ENCODE measurements at regions not wholly inside any gene's neighbourhood (a gene's known extent, or its start where the extent isn't known, plus 50 kb on each side); places are given as distances from the start of the nearest gene placed in this dataset.

DNA sequence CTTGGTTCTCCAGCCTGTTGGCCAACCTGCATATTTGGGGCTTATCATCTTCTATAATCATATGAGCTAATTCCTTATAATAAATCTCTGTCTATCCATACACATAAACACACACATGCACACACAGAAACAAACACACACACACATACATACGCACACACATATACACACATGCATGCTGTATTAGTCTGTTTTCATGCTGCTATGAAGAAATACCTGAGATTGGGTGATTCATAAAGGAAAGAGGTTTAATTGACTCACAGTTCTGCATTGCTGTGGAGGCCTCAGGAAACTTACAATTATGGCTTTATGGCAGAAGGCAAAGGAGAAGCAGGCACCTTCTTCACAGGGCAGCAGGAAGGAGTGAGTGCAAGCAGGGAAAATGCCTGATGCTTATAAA is 707.4 kb upstream of the CDH2 start:
- no peaks in the 10 kb centered on the region for H3K4me1 Mint-ChIP-seq
- no peak overlapping the region for H3K27ac Mint-ChIP-seq
- H3K9me3 Mint-ChIP-seq = peaks cover 2% of the 10 kb centered on the region
- no peak overlapping the region for H3K4me3 Mint-ChIP-seq
- H3K27me3 Mint-ChIP-seq = no peaks in the 10 kb centered on the region
- H3K36me3 Mint-ChIP-seq = no peaks in the 10 kb centered on the region
- ATAC-seq = no peak

DNA sequence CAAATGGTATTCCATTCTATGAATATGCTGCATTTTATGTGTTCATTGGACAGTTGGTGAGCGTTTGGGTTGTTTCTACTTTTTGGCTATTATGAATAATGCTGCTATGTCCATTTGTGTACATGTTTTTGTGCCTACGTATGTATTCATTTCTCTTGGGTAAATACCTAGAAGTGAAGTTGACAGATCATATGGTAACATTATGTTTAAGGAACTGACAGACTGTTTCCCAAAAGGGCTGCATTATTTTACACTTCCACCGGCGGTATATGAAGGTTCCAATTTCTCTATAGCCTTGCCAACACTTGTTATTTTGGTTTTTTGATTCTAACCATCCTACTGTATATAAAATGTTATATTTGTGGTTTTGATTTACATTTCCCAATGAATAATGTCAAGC is 703.9 kb upstream of the CDH2 start:
- H3K36me3 Mint-ChIP-seq = no peaks in the 10 kb centered on the region
- no peak for ATAC-seq
- H3K4me1 Mint-ChIP-seq = no peaks in the 10 kb centered on the region
- peaks cover 2% of the 10 kb centered on the region for H3K9me3 Mint-ChIP-seq
- no peak overlapping the region for H3K4me3 Mint-ChIP-seq
- H3K27me3 Mint-ChIP-seq = no peaks in the 10 kb centered on the region
- H3K27ac Mint-ChIP-seq = no peak overlapping the region

DNA sequence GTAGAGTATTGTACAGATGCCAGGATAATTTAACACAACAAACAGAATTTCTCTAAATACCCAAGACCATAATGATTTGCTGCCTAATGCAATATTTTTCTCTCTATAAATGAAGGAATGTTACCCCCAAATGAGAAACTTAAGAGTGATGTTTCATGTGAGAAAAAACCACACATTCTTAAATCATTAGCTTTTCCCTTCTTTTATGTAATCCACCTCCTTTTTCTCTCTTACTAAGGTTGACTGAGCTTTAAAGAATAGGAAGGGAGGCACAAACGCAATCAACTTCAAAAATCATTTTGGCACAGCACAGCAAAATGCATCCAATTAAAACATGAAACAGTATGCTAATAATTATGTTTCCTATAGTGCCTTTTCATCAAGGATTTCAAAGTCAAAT is 698.1 kb upstream of the CDH2 start:
- Mint-ChIP-seq H3K27ac (no peak overlapping the region), H3K9me3 (peaks cover 5% of the 10 kb centered on the region), H3K36me3 (no peaks in the 10 kb centered on the region), H3K4me1 (no peaks in the 10 kb centered on the region), H3K4me3 (no peak overlapping the region), H3K27me3 (no peaks in the 10 kb centered on the region)
- ATAC-seq = no peak

DNA sequence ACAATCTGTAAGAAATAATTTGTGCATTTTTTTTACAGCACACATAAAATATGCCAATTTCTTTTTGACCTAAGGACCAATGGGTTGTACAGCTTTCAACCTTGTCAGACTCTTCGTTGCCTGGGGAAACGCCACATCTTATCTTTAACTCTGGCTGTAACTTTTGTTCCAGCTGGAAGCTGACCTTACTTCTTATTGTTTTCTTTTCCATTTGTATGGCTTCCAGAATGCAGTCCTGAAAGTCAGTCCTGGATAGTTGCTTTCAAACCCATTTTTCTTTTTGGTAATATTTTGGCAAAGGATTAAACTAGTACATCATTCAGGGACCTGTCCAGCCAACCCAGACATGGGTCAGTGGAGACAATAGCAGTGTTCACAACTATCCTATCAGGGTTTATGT is 686.5 kb upstream of the CDH2 start:
- no peaks in the 10 kb centered on the region for H3K36me3 Mint-ChIP-seq
- no peak overlapping the region for H3K4me3 Mint-ChIP-seq
- no peaks in the 10 kb centered on the region for H3K4me1 Mint-ChIP-seq
- no peaks in the 10 kb centered on the region for H3K27me3 Mint-ChIP-seq
- no peak overlapping the region for H3K27ac Mint-ChIP-seq
- ATAC-seq = no peak
- peaks cover 8% of the 10 kb centered on the region for H3K9me3 Mint-ChIP-seq

DNA sequence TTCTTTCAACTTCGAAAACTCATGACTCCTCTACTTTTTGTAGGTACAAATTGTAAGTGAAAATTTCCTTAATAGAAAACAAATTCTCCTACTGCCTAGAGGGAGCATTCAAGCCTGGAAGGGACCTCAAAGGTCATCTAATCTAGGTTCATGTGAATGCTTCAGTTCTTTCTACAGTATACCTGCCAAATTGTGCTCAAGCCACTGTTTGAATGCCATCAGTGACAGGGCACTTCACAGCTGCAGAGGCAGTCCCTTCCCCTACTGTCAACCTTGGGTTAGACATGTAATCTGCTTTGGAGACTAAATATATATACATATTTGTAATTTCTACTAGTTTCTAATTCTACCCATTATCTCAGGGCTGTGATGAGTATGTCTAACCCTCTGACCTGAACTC is 681.3 kb upstream of the CDH2 start:
- Mint-ChIP-seq H3K36me3 (no peaks in the 10 kb centered on the region), H3K27me3 (no peaks in the 10 kb centered on the region), H3K27ac (no peak overlapping the region), H3K9me3 (peaks cover 3% of the 10 kb centered on the region), H3K4me3 (no peak overlapping the region), H3K4me1 (no peaks in the 10 kb centered on the region)
- no peak for ATAC-seq

DNA sequence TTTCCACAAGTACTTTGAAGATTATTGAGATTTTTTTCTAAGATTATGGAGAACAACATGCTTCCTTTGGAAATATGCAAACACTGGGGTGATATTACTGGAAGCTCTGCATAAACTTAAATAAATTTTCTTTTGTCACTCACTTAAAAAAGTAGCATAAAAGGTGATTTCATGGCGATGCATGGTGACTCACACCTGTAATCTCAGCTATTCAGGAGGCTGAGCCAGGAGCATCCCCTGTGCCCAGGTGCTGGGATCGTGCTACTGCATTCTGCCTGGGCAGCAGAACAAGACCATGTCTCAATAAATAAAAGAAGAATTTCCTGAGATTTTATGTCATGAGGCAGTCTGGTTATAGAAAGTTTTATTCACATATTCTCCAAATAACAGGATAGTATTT is 679.1 kb upstream of the CDH2 start:
- no peak overlapping the region for H3K4me3 Mint-ChIP-seq
- no peaks in the 10 kb centered on the region for H3K36me3 Mint-ChIP-seq
- H3K27ac Mint-ChIP-seq = no peak overlapping the region
- no peaks in the 10 kb centered on the region for H3K9me3 Mint-ChIP-seq
- no peaks in the 10 kb centered on the region for H3K27me3 Mint-ChIP-seq
- ATAC-seq = no peak
- H3K4me1 Mint-ChIP-seq = no peaks in the 10 kb centered on the region

DNA sequence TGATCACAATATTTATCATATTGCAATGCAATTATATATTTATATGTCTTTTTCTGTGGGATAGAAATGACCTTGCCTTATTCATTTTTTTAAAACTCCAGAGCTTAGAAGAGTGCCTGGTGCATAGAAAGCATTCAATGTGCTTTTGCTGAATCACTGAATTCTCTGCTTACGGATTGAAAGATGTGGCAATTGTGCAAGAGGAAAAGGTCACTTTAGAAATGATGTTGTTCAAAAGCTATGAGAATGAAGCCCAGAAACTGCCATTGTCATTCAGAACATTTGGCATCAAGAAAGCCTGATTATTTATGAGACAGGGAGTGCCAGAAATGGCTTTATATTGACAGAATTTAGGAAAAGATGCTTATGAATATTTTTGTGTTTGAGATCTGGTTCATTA is 678.6 kb upstream of the CDH2 start:
- Mint-ChIP-seq H3K36me3 (no peaks in the 10 kb centered on the region), H3K27ac (no peak overlapping the region), H3K4me3 (no peak overlapping the region), H3K4me1 (no peaks in the 10 kb centered on the region), H3K9me3 (peaks cover under 1% of the 10 kb centered on the region), H3K27me3 (no peaks in the 10 kb centered on the region)
- no peak for ATAC-seq

DNA sequence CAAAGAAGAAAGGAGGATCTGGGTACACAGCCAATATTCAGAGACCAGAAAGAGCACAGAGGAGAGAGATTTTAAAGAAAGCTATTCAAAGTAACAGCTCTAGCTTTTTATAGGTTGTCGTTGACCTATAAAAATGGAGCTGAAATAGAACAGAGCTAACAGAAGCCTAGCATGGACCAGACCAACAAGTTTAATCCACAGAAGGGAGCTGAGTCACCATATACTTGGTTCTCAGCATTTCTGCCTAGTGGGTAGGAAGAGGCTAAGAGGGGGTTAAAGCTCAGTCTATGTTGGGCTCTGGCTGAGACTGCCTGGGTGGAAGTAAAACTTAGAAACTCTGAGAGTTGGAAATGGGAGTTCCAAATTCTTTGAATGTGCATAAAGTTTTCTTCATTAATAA is 678.0 kb upstream of the CDH2 start:
- no peaks in the 10 kb centered on the region for H3K4me1 Mint-ChIP-seq
- peaks cover 5% of the 10 kb centered on the region for H3K9me3 Mint-ChIP-seq
- no peak overlapping the region for H3K4me3 Mint-ChIP-seq
- no peaks in the 10 kb centered on the region for H3K27me3 Mint-ChIP-seq
- no peak for ATAC-seq
- H3K27ac Mint-ChIP-seq = no peak overlapping the region
- no peaks in the 10 kb centered on the region for H3K36me3 Mint-ChIP-seq

DNA sequence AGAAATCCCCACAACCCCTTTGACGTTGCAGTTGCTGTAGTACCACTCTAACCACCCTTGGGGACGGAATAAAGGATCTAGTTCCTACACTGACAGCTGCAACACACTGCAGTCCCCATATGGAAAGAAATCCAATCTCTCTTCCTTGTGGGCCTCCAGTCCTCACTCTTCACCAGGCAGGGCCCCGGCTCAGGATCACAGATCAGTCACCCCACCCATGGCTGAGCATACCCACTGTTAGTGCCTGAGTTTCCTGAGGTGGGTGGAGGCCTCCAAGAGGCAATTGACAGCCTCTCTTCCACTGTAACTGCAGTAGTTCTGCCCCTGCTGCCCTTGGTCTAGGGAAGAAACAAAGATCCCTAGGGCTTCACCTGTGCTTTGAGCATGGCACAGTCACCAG is 670.0 kb upstream of the CDH2 start:
- Mint-ChIP-seq H3K4me1 (no peaks in the 10 kb centered on the region), H3K27ac (no peak overlapping the region), H3K4me3 (no peak overlapping the region), H3K9me3 (peaks cover 9% of the 10 kb centered on the region), H3K27me3 (no peaks in the 10 kb centered on the region), H3K36me3 (no peaks in the 10 kb centered on the region)
- no peak for ATAC-seq

DNA sequence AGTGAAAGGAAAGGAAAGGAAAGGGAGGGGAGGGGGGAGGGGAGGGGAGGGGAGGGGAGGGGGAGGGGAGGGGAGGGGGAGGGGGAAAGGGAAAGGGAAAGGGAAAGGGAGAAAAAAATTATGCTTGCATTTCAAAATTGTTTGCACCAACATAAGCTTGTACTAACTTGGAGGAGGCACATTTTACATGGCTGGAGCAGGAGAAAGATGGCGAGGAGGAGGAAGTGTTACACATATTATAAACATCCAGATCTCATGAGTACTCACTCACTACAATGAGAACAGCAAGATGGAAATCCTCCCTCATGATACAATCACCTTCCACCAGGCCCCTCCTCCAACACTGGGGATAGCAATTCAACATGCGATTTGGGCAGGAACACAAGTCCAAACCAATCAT is 660.2 kb upstream of the CDH2 start:
- H3K36me3 Mint-ChIP-seq = no peaks in the 10 kb centered on the region
- no peak for ATAC-seq
- H3K27ac Mint-ChIP-seq = no peak overlapping the region
- H3K4me3 Mint-ChIP-seq = no peak overlapping the region
- H3K9me3 Mint-ChIP-seq = peaks cover 12% of the 10 kb centered on the region
- H3K27me3 Mint-ChIP-seq = no peaks in the 10 kb centered on the region
- H3K4me1 Mint-ChIP-seq = no peaks in the 10 kb centered on the region

DNA sequence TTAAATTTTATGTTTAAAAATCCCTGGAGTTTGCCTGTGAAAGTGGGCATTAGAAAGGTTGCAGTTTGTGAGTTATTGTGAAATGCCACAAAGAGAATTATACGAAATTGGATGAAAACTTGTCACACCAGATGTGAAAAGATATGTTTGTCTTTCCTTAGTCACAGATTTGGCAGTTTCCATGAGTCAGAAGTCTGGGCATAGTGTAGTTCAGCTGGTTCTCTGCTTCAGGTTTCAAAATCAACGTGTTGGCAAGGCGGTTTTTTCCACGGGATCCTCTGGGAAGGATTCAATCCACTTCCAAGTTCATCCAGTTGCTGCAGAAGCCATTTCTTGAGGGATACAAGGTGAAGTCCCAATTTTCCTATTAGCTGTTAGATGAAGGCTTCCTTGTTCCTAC is 658.0 kb upstream of the CDH2 start:
- Mint-ChIP-seq H3K36me3 (no peaks in the 10 kb centered on the region), H3K27ac (no peak overlapping the region), H3K4me1 (no peaks in the 10 kb centered on the region), H3K9me3 (peaks cover 4% of the 10 kb centered on the region), H3K4me3 (no peak overlapping the region), H3K27me3 (no peaks in the 10 kb centered on the region)
- ATAC-seq = no peak

DNA sequence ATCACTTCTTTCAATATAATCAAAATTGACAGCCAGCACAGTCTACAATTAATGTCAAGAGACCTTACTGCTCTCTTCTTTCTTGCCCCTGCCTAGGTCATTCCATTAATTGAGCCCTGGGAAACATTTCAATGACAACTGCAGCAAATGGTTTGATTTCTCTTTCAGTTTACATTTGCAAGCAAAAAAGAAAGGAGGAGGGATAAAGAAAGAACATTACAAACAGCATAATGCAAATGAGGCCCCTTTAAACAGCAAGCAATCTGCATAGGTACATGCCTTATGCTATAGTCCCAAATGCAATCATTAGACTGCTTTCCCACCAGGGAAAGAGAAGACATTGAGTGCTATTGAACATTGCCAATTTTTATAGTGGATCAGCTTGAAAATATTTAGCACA is 655.0 kb upstream of the CDH2 start:
- Mint-ChIP-seq H3K9me3 (no peaks in the 10 kb centered on the region), H3K27me3 (no peaks in the 10 kb centered on the region), H3K4me1 (no peaks in the 10 kb centered on the region), H3K27ac (no peak overlapping the region), H3K4me3 (no peak overlapping the region), H3K36me3 (no peaks in the 10 kb centered on the region)
- no peak for ATAC-seq

DNA sequence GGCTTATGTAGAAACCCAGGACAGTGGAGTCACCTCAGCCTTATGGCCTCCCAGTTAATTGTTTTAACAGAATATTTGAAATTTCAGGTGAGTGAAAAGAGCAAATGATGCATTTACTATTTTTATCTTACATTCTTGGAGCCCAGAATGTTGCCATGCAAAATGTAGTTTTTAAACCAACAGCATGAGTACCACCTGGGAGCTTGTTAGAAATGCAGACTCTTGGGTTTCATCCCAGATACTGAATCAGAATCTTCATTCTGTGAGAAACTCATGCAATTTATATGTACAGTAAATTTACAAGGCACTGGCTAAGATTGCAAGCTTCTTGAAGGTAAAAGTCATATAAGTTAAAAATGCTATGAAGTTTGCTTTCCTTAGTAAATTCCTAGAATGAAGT is 654.5 kb upstream of the CDH2 start:
- no peak for ATAC-seq
- no peaks in the 10 kb centered on the region for H3K27me3 Mint-ChIP-seq
- H3K4me3 Mint-ChIP-seq = no peak overlapping the region
- H3K36me3 Mint-ChIP-seq = no peaks in the 10 kb centered on the region
- H3K27ac Mint-ChIP-seq = no peak overlapping the region
- no peaks in the 10 kb centered on the region for H3K4me1 Mint-ChIP-seq
- H3K9me3 Mint-ChIP-seq = no peaks in the 10 kb centered on the region

DNA sequence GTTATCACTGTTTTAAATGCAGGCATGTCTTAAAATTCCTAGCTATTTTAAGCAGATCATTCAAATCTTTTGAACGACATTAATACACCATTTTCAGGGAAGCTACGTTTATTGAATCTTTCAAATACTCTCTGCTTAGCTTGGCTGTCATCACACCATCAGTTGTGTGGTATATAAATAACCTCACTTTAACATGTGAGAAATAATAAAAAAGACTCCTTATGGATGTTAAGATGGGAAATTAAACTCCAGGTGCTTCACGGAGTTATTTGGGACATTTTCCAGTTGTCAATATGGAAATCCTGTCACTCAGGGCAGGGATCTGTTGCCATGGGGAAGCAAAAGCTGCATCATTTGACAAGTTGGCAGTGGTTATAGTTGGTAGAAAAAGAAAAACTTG is 649.2 kb upstream of the CDH2 start:
- no peaks in the 10 kb centered on the region for H3K27me3 Mint-ChIP-seq
- H3K4me1 Mint-ChIP-seq = no peaks in the 10 kb centered on the region
- peaks cover 3% of the 10 kb centered on the region for H3K9me3 Mint-ChIP-seq
- H3K36me3 Mint-ChIP-seq = no peaks in the 10 kb centered on the region
- ATAC-seq = no peak
- no peak overlapping the region for H3K27ac Mint-ChIP-seq
- no peak overlapping the region for H3K4me3 Mint-ChIP-seq

DNA sequence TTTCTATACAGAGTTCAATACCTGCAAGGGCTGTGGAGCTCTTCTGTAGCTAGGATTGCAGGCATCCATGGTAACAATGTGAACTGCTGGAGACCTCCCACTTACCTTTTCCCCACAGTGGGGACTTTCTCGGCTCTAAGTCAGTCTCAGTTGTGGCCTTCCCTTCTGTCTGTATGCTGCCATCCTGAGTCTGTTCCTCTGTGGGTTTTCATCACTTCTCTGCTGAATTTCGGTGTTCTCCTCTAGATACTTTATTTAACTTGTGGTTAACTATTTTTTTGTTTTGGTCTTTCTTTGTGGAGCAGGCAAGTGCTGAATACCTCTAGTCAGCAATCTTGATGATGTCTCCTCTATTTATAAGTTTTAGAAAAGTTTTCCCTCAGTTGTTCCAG is 647.2 kb upstream of the CDH2 start:
- peaks cover 4% of the 10 kb centered on the region for H3K9me3 Mint-ChIP-seq
- no peaks in the 10 kb centered on the region for H3K4me1 Mint-ChIP-seq
- no peaks in the 10 kb centered on the region for H3K27me3 Mint-ChIP-seq
- no peak for ATAC-seq
- no peak overlapping the region for H3K27ac Mint-ChIP-seq
- no peaks in the 10 kb centered on the region for H3K36me3 Mint-ChIP-seq
- no peak overlapping the region for H3K4me3 Mint-ChIP-seq

DNA sequence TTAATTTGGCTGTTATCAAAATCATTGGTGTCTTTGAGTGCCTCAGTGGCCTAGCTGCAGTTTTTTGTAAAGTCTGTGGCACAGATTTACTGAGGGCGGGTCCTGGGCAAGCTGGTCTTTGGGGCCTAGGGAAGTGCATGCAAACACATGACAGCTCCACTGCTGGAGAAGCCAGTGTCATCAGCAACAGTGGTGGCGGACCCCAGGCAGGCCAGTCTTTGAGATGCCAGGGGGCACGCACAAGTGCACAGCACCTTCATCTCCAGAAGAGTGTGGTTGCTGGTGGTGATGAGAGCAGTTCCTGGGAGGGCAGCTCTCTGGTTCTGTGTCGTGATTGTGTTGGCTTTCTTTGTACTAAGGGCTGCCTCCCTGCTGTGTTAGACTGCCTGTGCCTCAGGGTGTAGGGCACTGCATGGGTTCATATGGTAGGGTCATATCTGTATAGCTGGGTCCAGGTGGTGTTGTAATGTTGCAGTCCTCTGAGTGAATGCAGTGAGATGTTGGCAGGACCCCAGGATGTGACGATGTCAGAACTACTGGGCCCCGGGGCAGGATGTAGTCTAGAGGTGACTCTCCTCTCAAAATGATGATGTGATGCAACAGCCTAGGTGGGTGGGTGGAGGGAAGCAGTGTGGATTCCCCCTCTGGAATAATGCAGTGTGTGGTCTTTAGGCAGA is 646.7 kb upstream of the CDH2 start:
- Mint-ChIP-seq H3K27ac (no peak overlapping the region), H3K27me3 (no peaks in the 10 kb centered on the region), H3K36me3 (no peaks in the 10 kb centered on the region), H3K9me3 (peaks cover 5% of the 10 kb centered on the region), H3K4me3 (no peak overlapping the region), H3K4me1 (no peaks in the 10 kb centered on the region)
- ATAC-seq = no peak

DNA sequence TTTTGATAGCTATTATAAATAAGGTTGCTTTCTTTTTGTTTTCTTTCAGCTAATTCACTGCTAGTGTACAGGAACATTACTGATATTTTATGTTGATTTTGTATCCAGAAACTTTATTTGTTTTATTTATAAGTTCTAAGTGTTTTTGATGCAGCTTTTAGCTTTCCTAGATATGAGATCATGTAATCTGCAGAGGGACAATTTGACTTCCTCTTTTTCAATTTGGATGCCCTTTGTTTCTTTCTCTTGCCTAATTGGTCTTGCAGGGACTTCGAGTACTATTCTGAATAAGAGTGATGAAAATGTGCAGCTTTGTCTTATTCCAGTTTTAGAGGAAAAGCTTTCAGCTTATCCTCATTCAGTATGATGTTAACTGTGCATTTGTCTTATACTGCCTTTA is 643.4 kb upstream of the CDH2 start:
- Mint-ChIP-seq H3K4me3 (no peak overlapping the region), H3K4me1 (no peaks in the 10 kb centered on the region), H3K9me3 (peaks cover 7% of the 10 kb centered on the region), H3K27me3 (no peaks in the 10 kb centered on the region), H3K27ac (no peak overlapping the region), H3K36me3 (no peaks in the 10 kb centered on the region)
- no peak for ATAC-seq
